Muscle of back (tissue), 3 donors: ENCODE measurements at regions not wholly inside any gene's neighbourhood (a gene's known extent, or its start where the extent isn't known, plus 50 kb on each side); places are given as distances from the start of the nearest gene placed in this dataset.

Experiments
- DNase-seq, 3 donors: peaks; one replicate each; pipeline versions ENCODE4 v3.0.0 to v3.0.0-alpha.2; 2013

- DNase-seq, result no peak
These were observed 62.6 kb upstream of the PRR20G start for GRCh38 chr3:127350172-127351050.

- DNase-seq, result no peak
These were observed 61.8 kb upstream of the PRR20G start for GRCh38 chr3:127349501-127350171.

- DNase-seq, result no peak
These were observed 54.9 kb upstream of the PRR20G start for GRCh38 chr3:127342735-127343134.

- no peak for DNase-seq
These were observed 52.3 kb upstream of the PRR20G start for GRCh38 chr3:127339928-127340861.

GRCh38 chr3:127339016-127339415, 51.2 kb upstream of the PRR20G start:
- DNase-seq, result no peak

GRCh38 chr3:127337911-127338531, 50.2 kb upstream of the PRR20G start:
- no peak for DNase-seq
